ENCODE measurements at regions not wholly inside any gene's neighbourhood (a gene's known extent, or its start where the extent isn't known, plus 50 kb on each side); places are given as distances from the start of the nearest gene placed in this dataset.

GRCh38 chr5:171607863-171608262 is 177.8 kb upstream of the SMIM23 start:
- no peak overlapping the region for H3K4me3 ChIP-seq (ENCODE audit: low read depth, low read length)
- TF ChIP-seq CTCF (IDR thresholded peaks at IDR 0.05; ENCODE audit: borderline replicate concordance, insufficient read depth, low read depth, low read length), result no peak

- H3K4me3 ChIP-seq (ENCODE audit: low read depth, low read length), result no peak overlapping the region
- TF ChIP-seq CTCF (IDR thresholded peaks at IDR 0.05; ENCODE audit: borderline replicate concordance, insufficient read depth, low read depth, low read length), result no peak
Observed at GRCh38 chr5:171609806-171610452, 175.7 kb upstream of the SMIM23 start.

GRCh38 chr5:171610686-171611085 is 174.9 kb upstream of the SMIM23 start:
- TF ChIP-seq CTCF (IDR thresholded peaks at IDR 0.05; ENCODE audit: borderline replicate concordance, insufficient read depth, low read depth, low read length), result no peak
- H3K4me3 ChIP-seq (ENCODE audit: low read depth, low read length), result no peak overlapping the region

GRCh38 chr5:171612749-171613148 is 172.9 kb upstream of the SMIM23 start:
- no peak for TF ChIP-seq CTCF (IDR thresholded peaks at IDR 0.05; ENCODE audit: borderline replicate concordance, insufficient read depth, low read depth, low read length)

GRCh38 chr5:171614511-171614910 is 171.1 kb upstream of the SMIM23 start:
- no peak overlapping the region for H3K4me3 ChIP-seq (ENCODE audit: low read depth, low read length)
- no peak for TF ChIP-seq CTCF (IDR thresholded peaks at IDR 0.05; ENCODE audit: borderline replicate concordance, insufficient read depth, low read depth, low read length)

More at GRCh38 chr5:171612749-171613148, 172.9 kb upstream of the SMIM23 start:
- H3K4me3 ChIP-seq (ENCODE audit: low read depth, low read length), result no peak overlapping the region

GRCh38 chr5:171614971-171615653 is 170.5 kb upstream of the SMIM23 start:
- no peak for TF ChIP-seq CTCF (IDR thresholded peaks at IDR 0.05; ENCODE audit: borderline replicate concordance, insufficient read depth, low read depth, low read length)
- no peak overlapping the region for H3K4me3 ChIP-seq (ENCODE audit: low read depth, low read length)

Measured in GM12875 (cell line).